ENCODE measurements at regions not wholly inside any gene's neighbourhood (a gene's known extent, or its start where the extent isn't known, plus 50 kb on each side); places are given as distances from the start of the nearest gene placed in this dataset.

GRCh38 chr11:130726234-130727037, 189.8 kb downstream of the SNX19 start:
- no peak for TF ChIP-seq GATA1 (IDR thresholded peaks at IDR 0.05; ENCODE audit: low read depth, low read length)
- no peak for TF ChIP-seq POLR2A (IDR thresholded peaks at IDR 0.05; ENCODE audit: low read length)
- no peak for DNase-seq

DNA sequence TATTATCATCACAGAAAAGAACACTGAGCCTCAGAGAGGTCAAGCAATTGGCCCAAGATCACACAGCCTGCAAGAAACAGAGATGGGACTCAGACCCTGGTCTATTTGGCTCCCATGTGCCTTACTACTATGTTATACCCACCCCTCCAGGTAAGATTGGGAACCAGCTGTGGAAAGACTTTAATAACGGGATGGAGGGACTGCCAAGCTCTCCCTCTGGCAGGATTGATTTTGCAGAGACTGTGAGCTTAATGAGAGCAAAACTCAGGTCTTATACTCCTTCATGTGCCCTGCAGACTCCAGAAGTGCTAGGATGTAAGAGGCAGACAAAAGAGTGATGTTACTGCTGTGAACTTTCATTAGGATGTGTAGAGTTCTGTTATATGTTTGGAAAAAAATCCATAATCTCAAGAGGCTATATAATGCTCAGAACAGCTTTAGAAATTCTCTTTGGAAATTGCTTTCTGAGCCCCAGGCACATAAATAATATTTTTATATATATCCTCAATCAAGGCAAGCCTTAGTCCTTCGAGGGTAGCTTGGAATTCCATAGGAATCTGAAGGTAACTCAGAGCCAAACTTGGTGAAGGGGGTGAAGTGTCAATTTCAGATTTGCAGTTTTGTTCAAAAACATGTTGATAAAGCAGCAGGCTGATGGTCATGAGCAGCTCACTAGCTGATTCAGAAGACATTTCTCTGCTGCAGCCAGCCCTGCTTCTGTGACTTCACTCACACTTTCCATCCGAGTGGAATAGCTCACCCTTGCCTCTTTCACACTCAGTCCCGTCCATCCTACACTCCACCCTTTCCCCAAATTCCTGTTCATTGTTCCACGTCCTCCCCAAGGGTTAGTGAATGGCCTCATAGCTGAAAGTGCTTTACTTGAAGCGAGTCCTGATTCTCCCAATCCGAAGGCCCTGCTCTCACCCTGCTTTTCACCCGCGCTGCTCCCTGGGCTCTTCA, 188.8 kb downstream of the SNX19 start:
- TF ChIP-seq POLR2A (IDR thresholded peaks at IDR 0.05; ENCODE audit: low read length) (no peak), GATA1 (IDR thresholded peaks at IDR 0.05; ENCODE audit: low read depth, low read length) (no peak)
- DNase-seq = no peak

DNA sequence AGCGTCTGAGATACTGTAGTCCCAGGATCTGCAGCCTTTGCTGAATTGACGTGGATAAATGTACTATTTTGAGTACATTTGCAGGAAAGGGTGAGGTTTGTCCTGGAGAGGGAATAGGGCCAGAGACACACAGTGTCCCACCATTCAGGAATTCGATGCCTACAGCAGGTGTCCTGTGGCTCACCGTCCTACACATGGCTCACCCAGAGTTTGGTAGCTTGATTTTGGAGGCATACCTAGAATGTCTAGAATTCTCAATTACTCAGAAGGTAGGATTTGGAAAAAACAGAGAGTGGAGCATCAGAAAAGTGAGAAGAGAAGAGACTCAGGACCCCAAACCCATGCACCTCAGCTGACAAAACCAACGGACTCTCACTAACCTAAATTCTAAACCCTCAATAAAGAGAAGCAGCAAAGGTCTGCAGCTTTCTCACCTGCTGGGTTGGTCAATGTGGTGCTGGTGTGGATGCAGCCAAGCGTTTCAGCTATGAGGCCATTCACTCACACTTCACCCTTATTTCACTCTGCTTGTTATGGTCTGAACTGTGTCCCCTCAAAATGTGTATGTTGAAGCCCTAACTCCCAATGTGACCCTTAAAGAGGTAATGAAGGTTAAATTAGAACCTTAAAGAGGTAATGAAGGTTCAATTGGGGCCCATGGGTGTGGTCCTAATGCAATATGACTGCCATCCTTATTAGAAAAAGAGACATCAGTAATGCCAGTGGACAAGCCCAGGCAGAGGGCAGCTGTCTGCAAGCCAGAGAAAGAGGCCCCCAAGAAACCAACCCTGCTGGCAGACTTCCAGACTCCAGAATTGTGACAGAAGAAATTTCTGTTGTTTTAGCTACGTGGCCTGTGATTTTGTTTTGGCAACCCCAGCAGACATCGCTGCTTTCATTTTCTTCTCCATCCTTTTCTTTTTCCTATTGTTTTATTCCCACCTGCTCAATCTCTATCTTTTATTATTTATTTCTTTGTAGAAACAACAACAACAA, 187.8 kb downstream of the SNX19 start:
- DNase-seq = no peak

GRCh38 chr11:130729193-130729592, 187.1 kb downstream of the SNX19 start:
- TF ChIP-seq GATA1 (IDR thresholded peaks at IDR 0.05; ENCODE audit: low read depth, low read length) = no peak
- TF ChIP-seq POLR2A (IDR thresholded peaks at IDR 0.05; ENCODE audit: low read length) = no peak
- DNase-seq = no peak

More for the DNA sequence above, 187.8 kb downstream of the SNX19 start:
- TF ChIP-seq GATA1 (IDR thresholded peaks at IDR 0.05; ENCODE audit: low read depth, low read length) (no peak), POLR2A (IDR thresholded peaks at IDR 0.05; ENCODE audit: low read length) (no peak)

DNA sequence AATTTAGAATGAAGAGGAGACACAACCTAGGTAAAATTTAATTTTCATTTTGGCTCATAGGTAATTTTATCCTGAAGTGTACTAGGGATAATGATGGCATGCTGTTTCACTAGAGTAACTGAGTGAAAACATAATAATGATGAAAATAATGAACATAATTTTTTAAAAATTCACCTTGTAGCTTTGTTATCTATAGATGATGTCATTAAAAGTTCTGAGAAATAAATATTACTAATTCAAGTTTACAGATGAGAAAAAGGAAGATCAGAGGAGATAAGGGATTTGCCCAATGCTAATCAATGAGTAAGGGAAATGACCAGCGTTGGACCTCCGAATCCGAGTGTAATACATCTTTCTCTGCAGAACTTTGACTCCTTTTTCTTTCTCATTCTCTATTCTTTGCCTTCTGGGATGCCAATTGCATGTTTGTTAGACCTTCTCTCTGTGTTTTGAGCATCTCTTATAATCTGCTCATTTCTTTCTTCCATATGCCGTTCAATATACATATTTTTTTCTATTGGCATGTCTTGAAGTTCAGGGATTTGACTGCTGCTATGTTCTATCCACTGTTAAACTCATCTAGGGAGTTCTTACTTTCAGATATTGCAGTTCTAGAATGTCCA, 186.5 kb downstream of the SNX19 start:
- TF ChIP-seq POLR2A (IDR thresholded peaks at IDR 0.05; ENCODE audit: low read length) (no peak), GATA1 (IDR thresholded peaks at IDR 0.05; ENCODE audit: low read depth, low read length) (no peak)
- DNase-seq = no peak

- TF ChIP-seq POLR2A (IDR thresholded peaks at IDR 0.05; ENCODE audit: low read length) = no peak
- no peak for TF ChIP-seq GATA1 (IDR thresholded peaks at IDR 0.05; ENCODE audit: low read depth, low read length)
- DNase-seq = no peak
Observed at GRCh38 chr11:130731401-130731800, 184.9 kb downstream of the SNX19 start.

- DNase-seq = no peak
- TF ChIP-seq GATA1 (IDR thresholded peaks at IDR 0.05; ENCODE audit: low read depth, low read length) (no peak), POLR2A (IDR thresholded peaks at IDR 0.05; ENCODE audit: low read length) (no peak)
Observed at GRCh38 chr11:130732476-130732875, 183.8 kb downstream of the SNX19 start.

DNA sequence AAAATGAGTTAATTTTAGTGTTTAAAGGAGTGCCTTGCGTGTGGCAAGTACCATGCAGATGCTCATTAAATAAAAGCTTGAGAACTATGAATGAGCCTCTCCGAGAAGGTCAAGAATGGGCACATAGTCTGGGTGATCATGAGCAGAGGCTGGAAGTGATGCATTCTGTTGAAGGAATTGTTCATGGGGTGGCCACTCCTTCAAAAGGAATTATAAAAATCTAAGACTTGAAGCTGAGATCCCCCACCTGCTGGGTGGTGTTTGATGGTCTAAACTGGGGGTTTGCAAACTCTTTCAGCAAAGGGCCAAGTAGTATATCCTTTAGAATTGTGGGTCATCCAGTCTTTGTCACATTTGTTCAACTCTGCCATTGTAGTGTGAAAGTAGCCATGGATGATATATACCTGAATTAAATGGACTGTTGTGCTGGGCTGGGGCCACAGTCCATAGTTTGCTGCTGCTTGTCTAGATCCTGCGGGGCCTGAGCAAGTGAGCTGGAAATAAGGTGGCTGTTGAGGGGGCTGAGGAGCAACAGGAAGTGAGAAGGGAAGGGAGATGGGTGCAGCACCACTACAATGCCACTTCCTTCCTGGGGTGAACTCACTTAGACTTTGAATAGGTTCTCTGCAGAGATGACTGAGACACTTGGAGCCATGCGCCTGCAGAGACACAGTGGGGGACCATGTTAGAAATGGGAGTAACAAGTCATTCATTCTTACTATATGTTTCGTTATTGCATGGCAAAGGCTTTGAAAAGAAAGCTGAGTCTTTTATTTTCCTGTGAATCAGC, 179.0 kb downstream of the SNX19 start:
- no peak for DNase-seq
- no peak for TF ChIP-seq POLR2A (IDR thresholded peaks at IDR 0.05; ENCODE audit: low read length)
- no peak for TF ChIP-seq GATA1 (IDR thresholded peaks at IDR 0.05; ENCODE audit: low read depth, low read length)

GRCh38 chr11:130737866-130738431, 178.3 kb downstream of the SNX19 start:
- no peak for TF ChIP-seq POLR2A (IDR thresholded peaks at IDR 0.05; ENCODE audit: low read length)
- no peak for DNase-seq

- no peak for DNase-seq
- TF ChIP-seq GATA1 (IDR thresholded peaks at IDR 0.05; ENCODE audit: low read depth, low read length) (no peak), POLR2A (IDR thresholded peaks at IDR 0.05; ENCODE audit: low read length) (no peak)
Observed at GRCh38 chr11:130738611-130739010, 177.7 kb downstream of the SNX19 start.

DNA sequence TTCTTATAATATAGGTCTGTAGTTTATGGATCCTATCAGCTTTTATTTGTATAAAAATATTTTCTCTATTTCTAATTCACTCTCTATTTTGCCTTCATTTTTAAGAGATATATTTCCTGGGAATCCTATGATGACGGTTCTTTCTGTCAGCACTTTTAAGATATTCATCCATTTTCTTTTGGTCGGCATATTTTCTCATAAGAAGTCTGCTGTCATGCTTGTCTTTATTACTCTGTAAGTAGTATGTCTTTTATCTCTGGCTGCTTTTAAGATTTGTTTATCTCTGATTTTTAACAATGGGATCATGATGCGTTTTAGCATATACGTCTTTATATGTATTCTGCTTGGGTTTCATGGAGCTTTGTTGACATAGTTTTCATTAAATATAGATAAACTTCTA, 175.5 kb downstream of the SNX19 start:
- DNase-seq = no peak
- TF ChIP-seq POLR2A (IDR thresholded peaks at IDR 0.05; ENCODE audit: low read length) = no peak

DNA sequence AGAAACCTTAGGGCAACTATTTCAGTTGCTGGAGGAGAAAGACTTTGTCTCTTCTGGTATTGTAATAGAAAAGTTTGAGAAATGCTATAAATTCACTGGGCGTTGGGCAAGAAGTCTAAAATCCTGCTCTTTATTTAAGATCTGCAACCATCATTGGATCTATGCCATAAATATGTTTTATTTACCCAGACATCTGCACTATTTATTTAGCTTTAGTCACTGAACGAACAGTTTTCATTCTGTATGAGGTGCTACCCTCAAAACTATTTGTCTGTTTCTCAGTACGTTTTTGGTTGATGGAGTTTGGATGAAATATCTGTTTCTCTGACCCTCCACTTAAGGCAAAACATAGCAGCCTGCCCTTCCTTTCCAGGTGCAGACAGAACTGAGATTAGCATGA, 171.5 kb downstream of the SNX19 start:
- TF ChIP-seq GATA1 (IDR thresholded peaks at IDR 0.05; ENCODE audit: low read depth, low read length) (no peak), POLR2A (IDR thresholded peaks at IDR 0.05; ENCODE audit: low read length) (no peak)
- DNase-seq = no peak
